Activated CD4-positive, alpha-beta T cell treated with anti-CD3 and anti-CD28 coated beads for 1 hour (primary cell): ENCODE measurements at regions not wholly inside any gene's neighbourhood (a gene's known extent, or its start where the extent isn't known, plus 50 kb on each side); places are given as distances from the start of the nearest gene placed in this dataset.

Experiments used
- DNase-seq: peaks from one replicate; pipeline ENCODE4 v3.0.0-alpha.2; 2020

- no peak for DNase-seq
Observed at GRCh38 chr11:127674754-127675153, 674.2 kb upstream of the KIRREL3 start.

DNA sequence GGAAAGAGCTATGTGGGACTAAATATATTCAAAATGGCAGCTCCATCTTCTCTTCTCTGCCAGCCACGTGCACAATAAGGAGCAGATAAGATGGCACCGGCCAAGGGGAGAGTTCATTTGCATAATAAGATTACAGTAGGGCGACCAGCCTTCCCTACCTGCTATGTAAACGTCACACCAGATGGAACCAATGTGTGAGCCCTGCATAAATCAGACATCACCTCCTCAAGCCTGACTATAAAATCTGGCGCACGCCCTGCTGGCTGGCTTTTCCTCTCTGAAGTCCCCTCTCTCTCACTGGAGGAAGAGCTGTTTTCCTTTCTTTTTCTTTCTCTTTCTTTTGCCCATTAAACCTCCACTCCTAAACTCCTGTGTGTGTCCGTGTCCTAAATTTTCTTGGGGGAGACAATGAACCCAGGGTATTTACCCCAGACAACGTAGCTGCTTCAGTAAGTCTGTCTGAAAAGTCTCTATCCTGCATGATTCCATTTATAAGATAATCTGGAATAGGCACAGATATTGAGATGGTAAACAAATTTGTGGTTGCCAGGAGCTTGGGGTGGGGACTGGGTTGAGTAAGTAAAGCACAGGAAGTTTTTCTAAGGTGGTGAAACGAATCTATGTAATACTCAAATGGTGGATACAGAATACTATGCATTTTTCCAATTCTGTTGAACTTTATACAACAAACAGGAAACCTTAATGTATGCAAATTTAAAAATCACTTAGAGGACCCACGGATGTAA is 670.0 kb upstream of the KIRREL3 start:
- no peak for DNase-seq

GRCh38 chr11:127656116-127656836 is 655.7 kb upstream of the KIRREL3 start:
- no peak for DNase-seq

DNA sequence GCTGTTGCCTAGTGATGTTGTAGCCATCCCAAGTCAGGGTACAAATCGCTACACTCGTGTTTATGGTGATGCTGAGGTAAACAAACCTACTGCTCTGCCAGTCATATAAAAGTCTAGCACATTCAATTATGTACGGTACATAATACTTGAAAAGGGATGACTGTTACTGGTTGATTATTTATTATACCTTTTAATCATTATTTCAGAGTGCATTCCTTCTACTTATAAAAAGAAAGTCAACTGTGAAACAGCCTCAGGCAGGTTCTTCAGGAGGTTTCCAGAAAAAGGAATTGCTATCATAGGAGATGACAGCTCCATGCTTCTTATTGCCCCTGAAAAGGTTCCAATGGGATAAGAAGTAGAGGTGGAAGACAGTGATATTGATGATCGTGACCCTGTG is 652.5 kb upstream of the KIRREL3 start:
- DNase-seq = no peak

DNA sequence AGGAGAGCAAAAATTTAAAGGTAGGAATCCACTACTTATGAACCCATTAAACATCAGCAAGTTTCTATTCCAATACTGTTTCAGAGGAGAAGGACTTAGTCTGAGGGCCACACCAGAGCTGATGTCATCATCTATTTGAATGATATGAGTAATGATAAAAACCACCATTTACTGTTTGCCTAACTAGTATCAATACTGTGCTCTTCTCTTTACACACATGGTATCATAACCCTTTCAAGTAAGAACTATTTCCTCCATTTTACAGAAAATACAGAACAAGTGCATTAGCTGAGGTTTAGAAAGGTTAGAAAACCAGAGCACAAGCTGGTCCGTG is 651.3 kb upstream of the KIRREL3 start:
- no peak for DNase-seq

DNA sequence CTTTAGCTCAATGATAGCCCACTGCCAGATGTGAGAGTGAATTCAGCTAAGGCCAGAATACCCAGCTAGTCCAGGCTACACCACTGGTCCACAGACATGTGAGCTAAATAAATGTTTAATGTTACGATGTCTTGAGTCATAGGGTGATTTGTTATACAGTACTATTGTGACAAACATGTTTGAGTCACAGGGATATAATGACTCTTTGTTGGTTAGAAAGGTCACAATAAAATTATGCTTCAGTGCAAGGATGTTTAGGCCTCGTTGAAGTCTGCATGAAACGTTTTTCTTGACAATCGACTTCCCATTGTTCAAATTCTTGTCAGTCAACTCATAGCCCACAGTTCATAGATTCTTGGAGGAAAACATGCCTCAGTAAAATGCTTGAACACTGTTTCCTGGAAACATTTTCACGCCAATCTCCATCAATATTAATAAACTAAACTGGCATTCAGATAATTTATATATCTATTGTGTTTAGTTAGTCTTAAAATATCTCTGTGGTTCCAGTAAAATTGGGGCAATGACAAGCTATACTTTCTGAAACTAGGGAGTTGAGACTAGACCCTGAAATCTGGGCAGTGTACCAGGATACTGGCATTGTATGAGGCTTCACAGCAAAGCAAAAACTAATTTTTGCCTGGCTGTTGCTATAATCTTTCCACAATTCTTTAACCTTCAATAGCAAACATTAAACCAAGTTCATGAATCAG is 650.8 kb upstream of the KIRREL3 start:
- DNase-seq = no peak

DNA sequence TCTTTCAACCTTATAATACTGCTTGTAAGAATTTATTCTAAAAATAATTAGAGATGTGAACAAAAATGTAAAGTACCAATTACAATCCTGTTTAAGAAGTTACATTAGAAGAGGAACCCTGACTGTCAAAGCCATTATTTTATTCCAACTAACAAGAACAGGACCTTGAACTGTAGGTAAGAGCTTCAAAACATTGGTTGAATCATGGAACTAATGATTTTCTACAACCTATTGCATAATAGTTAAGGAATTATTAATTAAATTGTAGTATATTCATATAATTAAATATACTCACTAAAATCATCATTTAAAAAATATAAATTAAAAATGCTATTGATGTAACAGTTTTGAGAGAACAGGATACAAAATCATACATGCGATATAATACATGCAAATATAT is 649.4 kb upstream of the KIRREL3 start:
- no peak for DNase-seq

- no peak for DNase-seq
Observed at GRCh38 chr11:127649071-127649470, 648.5 kb upstream of the KIRREL3 start.

DNA sequence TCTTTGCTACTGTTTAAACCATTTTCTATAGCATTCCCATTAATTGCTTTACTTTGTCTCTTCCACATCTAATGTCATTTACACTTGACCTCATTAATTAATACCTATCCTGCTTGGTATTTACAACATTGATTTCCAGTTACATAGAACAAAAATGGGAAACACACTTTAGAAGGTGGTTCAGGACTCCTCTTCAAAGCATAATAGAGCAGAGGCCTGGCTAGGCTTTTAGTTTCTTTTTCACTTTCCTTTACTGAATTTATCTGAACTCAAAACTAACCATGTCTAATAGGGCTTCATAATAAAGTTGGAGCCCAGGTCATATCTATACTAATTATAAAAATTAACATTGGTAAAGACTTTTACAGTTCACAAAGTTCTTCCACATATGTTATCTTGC is 648.0 kb upstream of the KIRREL3 start:
- DNase-seq = no peak

DNA sequence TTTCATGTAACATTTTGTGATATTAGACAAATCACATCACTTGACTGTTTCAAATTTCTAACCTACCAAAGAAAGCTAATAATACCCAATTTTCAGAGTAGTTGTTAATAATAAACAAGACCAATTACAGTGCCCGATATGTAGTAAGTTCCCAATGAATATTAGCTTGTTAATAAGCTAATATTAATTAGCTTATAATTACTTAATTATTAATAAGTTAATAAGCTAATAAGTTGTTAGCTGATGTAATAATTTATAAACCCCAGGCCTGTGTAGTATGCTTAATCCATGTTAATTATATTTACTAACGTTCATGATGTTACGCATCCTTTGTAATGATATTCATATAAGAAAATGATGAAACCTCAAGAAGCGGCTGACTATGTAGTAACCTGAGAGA is 643.8 kb upstream of the KIRREL3 start:
- no peak for DNase-seq

DNA sequence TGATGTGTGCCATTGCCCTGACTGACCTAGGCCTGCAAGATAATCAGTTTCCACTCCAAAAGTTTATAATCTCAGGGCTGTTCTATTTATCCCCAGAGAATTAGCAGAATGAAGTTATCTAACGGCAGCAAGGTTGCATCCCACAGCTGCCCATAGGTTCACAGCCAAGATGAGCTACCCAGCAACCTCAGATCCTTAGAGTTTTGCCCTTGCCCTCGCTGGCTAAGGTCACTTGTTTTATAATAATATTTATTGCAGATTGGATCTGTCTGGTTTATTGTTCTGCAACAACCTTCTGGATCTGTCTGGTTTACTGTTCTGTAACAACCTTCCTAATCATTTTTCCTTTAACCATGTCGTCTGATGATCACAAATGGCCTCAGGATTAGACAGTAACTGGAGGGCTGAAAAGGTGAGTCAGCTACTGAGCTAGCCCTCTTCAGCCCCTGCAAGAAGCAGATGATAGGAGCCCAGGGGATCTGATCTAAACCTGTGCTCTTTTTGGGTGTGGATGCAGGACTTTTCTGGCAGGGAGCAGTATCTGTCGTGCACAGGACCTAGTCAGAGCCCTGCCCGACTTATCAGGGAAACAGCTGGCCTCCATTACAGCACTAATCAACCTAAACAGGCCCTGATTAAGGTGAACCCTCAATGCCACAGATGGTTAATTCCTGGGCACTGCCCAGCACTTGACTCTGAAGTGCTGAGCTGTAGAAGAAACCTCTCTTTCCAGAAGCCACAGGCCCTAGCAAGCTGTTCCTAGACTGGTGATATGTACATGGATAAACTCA is 642.9 kb upstream of the KIRREL3 start:
- DNase-seq = no peak

DNA sequence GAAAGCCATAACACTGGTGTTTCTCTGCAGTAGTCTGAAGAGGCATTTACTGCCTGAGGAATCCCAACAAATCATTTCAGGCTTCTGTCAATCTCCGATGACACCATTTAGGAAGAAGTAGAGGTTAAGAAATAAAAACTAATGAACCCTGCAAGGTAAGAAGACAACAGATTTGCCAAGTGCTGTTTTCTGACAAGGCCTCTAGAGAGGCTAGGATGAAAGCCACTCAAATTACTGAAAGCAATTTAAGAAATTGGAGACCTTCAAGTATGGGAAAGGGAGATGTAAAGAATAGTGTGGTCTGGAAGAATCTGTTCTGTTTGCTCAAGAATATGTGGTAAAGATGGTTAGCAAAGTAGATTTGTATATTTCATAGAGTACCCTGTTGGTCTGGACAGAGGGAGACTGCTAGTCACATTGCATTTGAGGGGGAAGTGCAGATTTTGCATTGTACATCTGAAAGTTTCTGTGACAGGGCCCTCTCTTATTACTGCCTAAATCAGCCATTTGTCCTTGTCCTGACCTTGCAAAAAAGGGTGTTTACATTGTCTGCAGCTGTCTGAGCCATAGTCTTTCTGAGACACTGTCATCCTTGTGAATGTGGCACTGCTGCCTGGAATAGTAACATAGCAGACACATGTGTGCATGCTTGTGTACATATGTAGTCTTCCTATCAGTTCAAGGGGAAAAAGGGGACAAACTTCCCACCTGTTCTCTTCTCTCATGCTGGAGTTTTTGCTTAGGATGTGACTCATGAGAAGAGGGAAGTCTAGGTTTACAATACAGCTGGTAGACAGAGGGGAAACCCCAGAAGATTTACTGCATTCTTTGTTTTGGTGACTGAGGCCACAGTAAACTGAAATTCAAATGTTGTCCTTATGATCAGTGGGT is 640.2 kb upstream of the KIRREL3 start:
- no peak for DNase-seq

DNA sequence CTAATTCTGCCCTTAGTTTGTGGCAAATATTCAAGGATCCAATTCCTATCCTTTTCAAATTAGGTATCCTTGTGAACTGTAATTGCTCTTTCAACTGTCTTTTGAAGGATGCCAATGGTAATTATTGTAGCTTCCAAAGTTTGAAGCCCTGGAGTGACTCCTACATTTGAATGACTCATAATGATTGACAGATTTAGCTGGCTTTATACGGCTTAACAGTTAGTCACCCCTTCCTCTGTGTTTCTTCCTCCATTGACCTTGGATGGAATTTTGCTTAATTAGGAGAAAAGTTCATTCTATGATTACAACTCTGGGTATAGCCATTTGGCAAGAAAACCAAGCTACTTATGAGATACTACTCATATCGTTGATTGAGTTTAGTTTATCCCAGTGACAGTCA is 639.3 kb upstream of the KIRREL3 start:
- DNase-seq = no peak

DNA sequence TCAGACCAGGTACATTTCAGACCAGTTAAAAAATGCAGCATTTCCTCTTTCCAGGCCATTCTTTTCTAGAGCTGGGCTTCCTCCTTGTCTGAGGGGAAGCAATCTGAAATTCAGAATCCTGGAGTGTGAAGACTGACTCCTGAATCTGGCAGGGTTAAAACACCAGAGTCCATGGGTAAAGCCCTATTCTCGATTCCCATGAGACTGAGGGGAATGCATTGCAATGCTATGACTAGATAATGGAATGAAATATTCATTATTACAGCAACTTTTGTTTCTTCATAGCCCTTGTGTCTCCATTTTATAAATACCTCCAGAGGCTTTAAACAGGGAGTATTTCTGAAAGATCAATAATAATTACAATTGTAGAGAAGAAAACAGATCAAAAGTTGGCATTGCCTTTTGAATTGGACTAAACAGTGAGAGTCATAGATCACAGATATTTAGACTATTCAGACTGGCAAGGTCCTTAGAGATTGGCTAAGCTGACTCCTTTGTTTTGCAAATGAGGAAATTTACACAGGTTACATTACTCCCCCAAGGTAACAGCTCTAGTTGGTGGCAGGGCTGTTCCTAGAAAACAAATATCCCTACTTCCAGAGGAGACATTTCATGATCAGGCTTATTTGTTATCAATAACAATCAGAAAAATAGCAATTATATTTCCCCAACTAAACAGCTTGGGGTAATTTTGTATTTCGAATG is 632.6 kb upstream of the KIRREL3 start:
- DNase-seq = no peak

- DNase-seq = no peak
Observed at GRCh38 chr11:127632546-127632945, 632.0 kb upstream of the KIRREL3 start.

GRCh38 chr11:127631974-127632373 is 631.4 kb upstream of the KIRREL3 start:
- no peak for DNase-seq

- DNase-seq = no peak
Observed at GRCh38 chr11:127629200-127629599, 628.6 kb upstream of the KIRREL3 start.

- DNase-seq = no peak
Observed at GRCh38 chr11:127628458-127628785, 627.9 kb upstream of the KIRREL3 start.

DNA sequence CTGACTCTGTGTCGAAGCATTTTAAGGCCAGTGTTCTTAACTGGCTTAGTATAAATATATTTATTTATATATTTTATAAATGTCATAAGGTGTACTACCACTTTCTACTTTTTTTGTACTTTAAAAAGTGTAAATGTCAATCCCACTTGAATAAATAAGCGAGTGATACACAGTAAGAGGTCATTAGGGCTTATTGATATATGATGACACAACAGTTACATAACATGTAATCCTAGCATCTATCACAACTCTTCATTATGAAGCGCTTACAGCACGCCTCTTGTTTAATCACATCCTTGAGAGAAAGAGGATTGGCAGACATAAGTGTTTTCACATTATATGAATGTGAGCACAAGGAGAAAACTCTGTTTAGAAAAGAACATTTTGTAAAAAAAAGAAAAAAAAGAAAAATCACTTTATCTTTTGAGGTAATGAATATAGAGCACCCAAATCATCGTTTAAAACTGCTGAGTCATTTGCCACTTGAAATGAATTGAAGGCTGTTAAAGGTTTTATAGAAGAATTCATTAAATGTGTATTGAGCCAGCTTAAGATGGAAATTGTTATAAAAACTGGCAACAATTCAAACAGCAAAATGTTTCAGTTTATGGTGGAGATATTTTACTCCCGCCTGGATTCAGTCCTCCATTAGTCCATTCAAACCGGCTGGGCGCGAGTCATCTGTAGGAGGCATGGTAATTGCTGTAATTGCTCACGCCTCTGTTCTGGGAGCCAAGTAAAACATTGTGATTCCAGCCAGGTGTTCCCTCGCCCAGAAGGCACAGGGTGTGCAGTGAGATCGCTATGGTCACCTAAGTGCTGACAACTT is 627.3 kb upstream of the KIRREL3 start:
- no peak for DNase-seq

DNA sequence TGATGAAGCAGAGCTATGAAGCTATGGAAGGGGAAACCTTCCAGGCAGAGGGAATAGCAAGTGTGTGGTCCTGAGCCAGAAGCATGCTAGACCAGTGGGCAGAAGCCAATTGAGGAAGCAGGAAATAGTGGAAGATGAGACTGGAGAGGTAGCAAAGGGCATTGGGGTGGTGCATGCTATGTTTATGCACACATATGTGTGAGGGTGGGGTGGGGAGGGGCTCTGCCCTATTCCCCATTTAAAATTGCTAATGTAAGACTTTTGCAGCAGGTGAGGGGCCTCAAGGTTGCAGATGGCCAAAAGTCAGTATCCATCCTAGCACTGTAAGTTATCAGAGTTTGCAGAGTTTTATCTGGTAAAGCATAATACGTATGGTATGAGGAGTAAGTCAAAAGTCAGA is 626.6 kb upstream of the KIRREL3 start:
- DNase-seq = no peak

- no peak for DNase-seq
Observed at GRCh38 chr11:127625402-127625801, 624.8 kb upstream of the KIRREL3 start.
